Adrenal gland (tissue), 9 donors: ENCODE measurements at regions not wholly inside any gene's neighbourhood (a gene's known extent, or its start where the extent isn't known, plus 50 kb on each side); places are given as distances from the start of the nearest gene placed in this dataset.

ENCODE experiments used
- DNase-seq, 7 donors: peaks; one replicate each; pipeline ENCODE4 v3.0.0-alpha.2; 2019 to 2020
- H3K27ac ChIP-seq, 5 donors: fragments of 200-600 bp; sonication (generic) in 4 of 5; 1 replicate in 3 of 5; 2 replicates in 2 of 5; pipeline versions ENCODE4 v1.5.1 to v1.8.0; 2016 to 2020; ENCODE audit warnings: mild to moderate bottlenecking in 1 of 5
- H3K27me3 ChIP-seq: fragments of 200-600 bp; 2 replicates; pipeline ENCODE4 v1.8.0; 2021
- H3K36me3 ChIP-seq, 2 donors: fragments of 200-600 bp; replicated peaks in 1 of 2; 1 replicate in 1 of 2; 2 replicates in 1 of 2; pipeline versions ENCODE4 v1.5.1 to v1.8.0; 2018 to 2022
- H3K4me1 ChIP-seq, 2 donors: fragments of 200-600 bp; replicated peaks in 1 of 2; 1 replicate in 1 of 2; 2 replicates in 1 of 2; pipeline versions ENCODE4 v1.5.1 to v1.8.0; 2018 to 2021
- H3K4me3 ChIP-seq, 4 donors: fragments of 200-600 bp; sonication (generic) in 3 of 4; one replicate each; pipeline ENCODE4 v1.5.1; 2016 to 2018
- H3K9me3 ChIP-seq, 3 donors: fragments of 200-600 bp; sonication (generic) in 1 of 3; replicated peaks in 1 of 3; 1 replicate in 2 of 3; 2 replicates in 1 of 3; pipeline versions ENCODE4 v1.5.1 to v1.8.0; 2016 to 2021
- CTCF ChIP-seq, 6 experiments: fragments of 450-650 bp in 4 of 6; fragments of 200-600 bp in 2 of 6; sonication (generic) in 1 of 6; IDR thresholded peaks; 1 replicate in 5 of 6; 2 replicates in 1 of 6; pipeline versions ENCODE4 v1.5.1 to v1.8.0; 2016 to 2021; ENCODE audit warnings: antibody characterized with exemption in 6 of 6, mild to moderate bottlenecking in 2 of 6, moderate library complexity in 1 of 6
- POLR2A ChIP-seq, 2 donors: fragments of 450-650 bp; IDR thresholded peaks; one replicate each; pipeline ENCODE4 v1.6.1; 2017; ENCODE audit warnings: antibody characterized with exemption in 2 of 2, mild to moderate bottlenecking in 2 of 2, moderate library complexity in 1 of 2
- WGBS, 4 donors: extraction: QIAGEN DNeasy Blood & Tissue Kit in 2 of 4; methylation state at CpG; one replicate each; pipeline versions ENCODE4 v1.1.5 to v1.1.7; 2013 to 2017; 5-methylcytosine and 5-hydroxymethylcytosine counted together
- intact Hi-C, 2 donors: fragments of 100-400 bp; cut with DNase I; formaldehyde crosslinking; loops; one replicate each; pipeline versions ENCODE4 v1.14.1 to v1.15.0; 2022 to 2023
- donor health status: healthy with polysubstance abuse.
- donor health status: Bipolar disorder and iron deficiency.
- donor health status: DM: yes; HTN: yes; CAD: no.
- donor health status: DM: no; HTN: no; CAD: no.
- donor health status: DM: no; HTN: no; CAD: no.

- no peak for DNase-seq
- TF ChIP-seq CTCF (IDR thresholded peaks at IDR 0.05) (no peak), POLR2A (IDR thresholded peaks at IDR 0.05) (no peak)
- Histone ChIP-seq H3K27me3 (no peaks in the 10 kb centered on the region), H3K36me3 (no peaks in the 10 kb centered on the region), H3K4me3 (no peak overlapping the region), H3K9me3 (peaks cover 0 to 4% (median 0%) of the 10 kb centered on the region in 3 donors), H3K27ac (no peak overlapping the region), H3K4me1 (no peaks in the 10 kb centered on the region)
- intact Hi-C loops, result no loop called here
- 53 to 59% (median 58%) methylated on average over 4 of the region's 4 CpGs for WGBS, 4 donors
Observed at GRCh38 chr12:9276990-9277389, 68.8 kb upstream of the PZP start.

GRCh38 chr12:9273276-9273675 lies 65.1 kb upstream of the PZP start:
- intact Hi-C loops, result no loop called here
- Histone ChIP-seq H3K27me3 (no peaks in the 10 kb centered on the region), H3K4me3 (no peak overlapping the region), H3K27ac (no peak overlapping the region), H3K36me3 (no peaks in the 10 kb centered on the region), H3K4me1 (no peaks in the 10 kb centered on the region), H3K9me3 (no peaks in the 10 kb centered on the region)
- no peak for TF ChIP-seq CTCF (IDR thresholded peaks at IDR 0.05)
- TF ChIP-seq POLR2A (IDR thresholded peaks at IDR 0.05), result no peak
- DNase-seq, result no peak
- WGBS, 4 donors, result 70 to 82% (median 75%) methylated on average over 3 of the region's 3 CpGs

- intact Hi-C loops, result no loop called here
- Histone ChIP-seq H3K9me3 (no peaks in the 10 kb centered on the region), H3K27me3 (no peaks in the 10 kb centered on the region), H3K4me1 (no peaks in the 10 kb centered on the region), H3K27ac (no peak overlapping the region), H3K36me3 (no peaks in the 10 kb centered on the region), H3K4me3 (no peak overlapping the region)
- no peak for TF ChIP-seq POLR2A (IDR thresholded peaks at IDR 0.05)
- no peak for TF ChIP-seq CTCF (IDR thresholded peaks at IDR 0.05)
- no peak for DNase-seq
- WGBS, 4 donors, result 73 to 96% (median 86%) methylated on average over 1 of the region's 1 CpG
Observed at GRCh38 chr12:9271875-9272274, 63.7 kb upstream of the PZP start.

- Histone ChIP-seq H3K36me3 (no peaks in the 10 kb centered on the region), H3K27ac (no peak overlapping the region), H3K4me3 (no peak overlapping the region), H3K27me3 (no peaks in the 10 kb centered on the region), H3K9me3 (no peaks in the 10 kb centered on the region), H3K4me1 (no peaks in the 10 kb centered on the region)
- TF ChIP-seq POLR2A (IDR thresholded peaks at IDR 0.05) (no peak), CTCF (IDR thresholded peaks at IDR 0.05) (no peak)
- intact Hi-C loops, result no loop called here
- WGBS, 4 donors, result 21 to 55% (median 34%) methylated on average over 1 of the region's 1 CpG
- DNase-seq, result no peak
Observed at GRCh38 chr12:9264546-9264945, 56.4 kb upstream of the PZP start.
